ENCODE measurements at regions not wholly inside any gene's neighbourhood (a gene's known extent, or its start where the extent isn't known, plus 50 kb on each side); places are given as distances from the start of the nearest gene placed in this dataset.
"Not testable (repeated sequence)": the region's sequence is repeated elsewhere in the genome, so short reads cannot be mapped to it uniquely, and the experiment has no call there.

DNA sequence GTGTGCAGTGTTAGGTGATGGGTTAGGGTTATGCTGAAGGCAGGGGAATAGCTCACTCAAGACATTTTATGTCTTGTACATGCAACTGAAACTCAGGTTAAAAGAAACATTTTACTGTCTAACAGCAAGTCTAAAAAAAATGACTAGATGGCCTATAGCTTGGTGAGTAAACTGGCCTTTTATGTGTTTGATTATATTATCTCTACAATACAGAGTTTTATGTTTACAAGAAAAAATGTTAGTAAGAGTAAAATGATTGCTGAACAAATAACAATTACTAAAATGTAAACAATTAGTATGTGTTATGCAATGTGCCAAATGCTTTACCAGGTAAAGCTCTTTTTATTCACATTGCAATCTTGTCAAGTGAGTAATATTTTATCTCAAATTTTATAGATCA is 1039.6 kb downstream of the ROBO2 start:
- DNase-seq (ENCODE audit: low read depth) = no peak

DNA sequence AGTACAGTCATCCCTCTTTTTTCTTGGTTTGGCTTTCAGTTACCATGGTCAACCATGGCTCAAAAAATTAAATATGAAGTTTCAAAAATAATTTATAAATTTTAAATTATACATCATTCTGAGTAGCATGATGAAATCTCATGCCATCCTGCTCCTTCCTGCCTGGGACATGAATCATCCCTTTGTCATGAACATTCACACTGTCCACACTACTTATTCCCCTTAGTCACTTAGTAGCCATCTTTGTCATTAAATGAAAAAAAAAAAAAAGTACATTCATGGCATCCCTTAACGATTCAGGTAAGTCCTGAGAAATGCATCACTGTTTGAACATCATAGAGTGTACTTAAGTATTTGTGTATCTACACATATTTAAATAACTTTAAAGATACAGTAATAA is 1046.3 kb downstream of the ROBO2 start:
- no peak for DNase-seq (ENCODE audit: low read depth)

DNA sequence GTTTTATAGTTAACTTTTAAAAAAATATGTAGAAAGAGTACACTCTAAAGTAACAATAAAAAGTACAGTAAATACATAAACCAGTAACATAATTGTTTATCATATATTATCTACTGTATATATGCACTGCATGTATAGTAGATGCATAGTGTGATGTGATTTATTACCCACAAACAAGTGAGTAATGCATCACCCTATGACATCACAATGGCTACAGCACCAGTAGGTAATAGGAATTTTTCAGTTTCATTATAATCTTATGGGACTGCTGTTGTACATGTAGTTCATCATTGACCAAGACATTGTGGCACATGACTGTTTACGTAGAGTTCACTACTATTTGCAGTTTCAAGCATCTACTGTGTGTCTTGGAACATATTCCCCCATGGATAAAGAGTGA is 1047.2 kb downstream of the ROBO2 start:
- no peak for DNase-seq (ENCODE audit: low read depth)

DNA sequence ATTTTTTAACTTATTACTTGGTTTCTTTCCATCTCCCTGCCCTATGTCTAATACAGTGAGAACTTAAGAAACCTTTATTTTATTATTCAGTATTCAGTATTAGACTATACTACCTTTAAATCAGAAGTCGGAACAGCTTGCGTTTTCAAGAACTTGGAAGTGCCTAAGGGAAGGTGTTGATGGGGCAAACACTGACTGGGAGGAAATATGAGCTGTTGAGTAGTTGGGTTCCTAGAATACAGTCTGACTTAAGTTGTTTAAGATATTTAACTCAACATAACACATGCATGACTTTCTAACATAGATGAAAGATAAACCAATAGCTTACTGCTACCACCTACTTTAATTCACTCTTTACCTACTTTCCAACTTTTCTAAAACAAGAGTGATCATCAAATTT is 1048.1 kb downstream of the ROBO2 start:
- no peak for DNase-seq (ENCODE audit: low read depth)

DNA sequence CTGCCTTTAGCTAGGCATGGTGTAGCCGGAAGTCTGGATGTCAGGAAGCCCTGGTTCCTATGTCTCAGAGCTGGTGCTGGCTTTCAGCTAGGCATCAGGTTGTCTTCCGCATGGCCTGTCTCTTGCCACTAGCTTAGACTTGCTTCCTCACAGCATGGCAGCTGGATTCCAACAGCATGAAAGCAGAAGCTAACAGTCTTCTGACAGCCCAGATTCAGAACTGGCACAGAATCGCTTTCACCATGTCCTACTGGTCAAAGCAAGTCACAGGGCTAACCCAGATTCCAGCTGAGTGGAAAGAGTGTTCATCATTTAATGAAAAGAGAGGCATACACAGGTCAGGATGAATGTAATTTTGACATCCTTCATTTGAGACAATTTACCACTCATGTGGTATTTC is 1050.5 kb downstream of the ROBO2 start:
- DNase-seq (ENCODE audit: low read depth) = no peak

DNA sequence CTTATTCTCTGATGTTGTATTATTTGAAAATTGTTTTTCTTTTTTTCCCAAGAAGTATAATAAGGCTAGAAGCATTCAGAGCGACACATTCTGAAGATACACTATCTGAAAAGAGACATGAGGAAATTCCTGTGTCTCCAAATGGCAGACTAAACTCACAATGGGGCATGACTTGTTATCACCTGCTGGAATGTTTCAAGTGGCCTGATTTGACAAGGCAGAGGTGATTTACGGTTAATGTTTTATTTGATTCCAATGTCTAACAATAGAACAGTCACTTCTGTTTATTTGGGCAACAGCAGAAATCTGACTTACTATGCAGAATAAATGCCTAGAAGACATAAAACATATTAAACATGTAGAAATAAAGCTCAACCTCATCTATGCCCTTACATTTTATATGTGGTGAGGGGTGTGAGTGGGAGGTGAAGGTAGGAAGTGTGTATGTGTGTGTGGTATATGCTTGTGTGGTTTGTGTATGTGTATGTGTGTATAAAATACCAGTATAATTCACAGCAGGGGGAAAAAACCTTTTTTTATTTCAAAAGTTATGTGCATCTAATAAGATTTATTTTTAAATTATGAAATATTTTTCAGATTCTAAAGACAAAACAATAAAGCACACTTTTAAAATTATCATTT is 1051.7 kb downstream of the ROBO2 start:
- DNase-seq (ENCODE audit: low read depth) = no peak

DNA sequence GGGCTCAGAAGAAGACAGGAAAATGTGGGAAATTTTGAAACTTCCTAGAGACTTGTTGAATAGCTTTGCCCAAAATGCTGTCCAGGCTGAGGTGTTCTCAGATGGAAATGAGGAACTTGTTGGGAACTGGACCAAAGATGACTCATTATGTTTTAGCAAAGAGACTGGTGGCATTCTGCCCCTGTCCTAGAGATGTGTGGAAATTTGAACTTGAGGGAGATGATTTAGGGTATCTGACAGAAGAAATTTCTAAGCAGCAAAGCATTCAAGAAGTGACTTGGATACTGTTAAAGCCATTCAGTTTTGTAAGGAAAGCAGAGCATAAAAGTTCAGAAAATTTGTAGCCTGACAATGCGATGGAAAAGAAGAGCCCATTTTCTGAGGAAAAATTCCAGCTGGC is 1052.7 kb downstream of the ROBO2 start:
- not testable (repeated sequence) for DNase-seq (ENCODE audit: low read depth)

DNA sequence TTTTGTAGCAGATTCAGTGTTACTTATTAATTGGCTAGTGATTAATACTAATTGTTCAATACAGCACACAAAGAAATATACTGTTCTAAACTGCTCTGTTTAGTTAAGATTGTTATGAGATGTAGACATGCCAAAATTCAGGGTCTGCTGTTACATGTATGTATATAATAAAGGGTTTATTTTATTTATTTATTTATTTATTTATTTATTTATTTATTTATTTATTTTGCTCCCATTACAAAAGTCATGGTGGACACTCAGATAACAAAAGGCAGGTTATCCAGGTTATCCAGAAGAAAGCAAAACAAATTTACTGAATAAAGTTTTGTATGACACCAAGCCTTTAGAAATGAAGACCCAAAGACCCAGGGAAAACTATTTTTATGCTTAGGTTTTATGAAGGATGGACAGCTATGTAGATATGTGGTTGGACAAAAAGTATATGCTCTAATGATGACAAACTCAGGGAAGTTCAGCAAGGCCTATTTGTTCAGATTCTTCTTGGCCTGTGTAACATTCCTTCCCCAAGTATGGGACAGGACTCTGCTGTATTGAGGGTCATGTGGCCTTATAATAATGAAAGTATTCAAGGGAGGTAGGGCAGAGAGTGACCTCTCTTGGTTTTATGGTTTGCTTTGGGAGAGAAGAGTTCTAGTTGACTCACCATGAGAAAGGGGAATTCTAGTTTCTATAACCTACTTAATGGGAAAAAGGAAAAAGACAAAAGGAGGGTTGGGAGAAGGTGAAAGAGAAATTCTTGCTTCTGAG is 1056.8 kb downstream of the ROBO2 start:
- DNase-seq (ENCODE audit: low read depth) = no peak

DNA sequence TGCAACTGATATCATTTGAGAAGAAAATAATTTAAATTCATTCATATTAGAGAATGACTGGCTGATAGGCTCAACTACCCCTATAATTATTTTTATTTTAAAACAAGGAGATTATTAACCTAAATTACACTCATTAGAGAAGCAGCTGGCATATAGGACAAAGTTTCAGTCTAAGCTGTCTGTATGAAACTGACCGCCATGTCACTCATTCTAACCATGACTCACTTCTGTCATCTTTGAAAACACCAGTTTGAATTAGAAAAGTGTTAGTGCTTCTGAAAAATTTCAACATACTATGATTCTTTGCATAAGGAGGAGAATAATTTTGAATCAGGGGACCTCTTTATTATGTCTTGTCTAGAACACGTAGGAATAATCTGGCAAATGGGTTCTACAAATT is 1058.5 kb downstream of the ROBO2 start:
- no peak for DNase-seq (ENCODE audit: low read depth)

DNA sequence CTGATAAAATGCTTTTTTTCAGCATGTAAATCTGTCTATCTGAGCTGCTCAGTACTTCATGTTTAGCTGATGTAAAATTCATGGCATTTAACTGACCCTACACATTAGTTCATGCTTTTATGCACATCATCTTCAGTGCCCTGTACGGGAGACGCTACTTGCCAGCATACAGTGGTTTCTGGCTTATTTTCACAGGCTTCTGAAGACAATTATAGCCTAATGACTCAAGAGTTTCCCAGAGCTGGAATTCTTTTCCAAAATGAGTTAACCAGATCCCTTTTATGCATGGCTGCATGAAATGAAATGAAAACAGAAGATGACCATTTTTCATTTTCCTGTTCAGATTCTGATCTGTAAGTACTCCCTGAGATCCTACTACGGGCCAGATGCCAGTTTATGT is 1061.5 kb downstream of the ROBO2 start:
- DNase-seq (ENCODE audit: low read depth) = peak; percentile 19

DNA sequence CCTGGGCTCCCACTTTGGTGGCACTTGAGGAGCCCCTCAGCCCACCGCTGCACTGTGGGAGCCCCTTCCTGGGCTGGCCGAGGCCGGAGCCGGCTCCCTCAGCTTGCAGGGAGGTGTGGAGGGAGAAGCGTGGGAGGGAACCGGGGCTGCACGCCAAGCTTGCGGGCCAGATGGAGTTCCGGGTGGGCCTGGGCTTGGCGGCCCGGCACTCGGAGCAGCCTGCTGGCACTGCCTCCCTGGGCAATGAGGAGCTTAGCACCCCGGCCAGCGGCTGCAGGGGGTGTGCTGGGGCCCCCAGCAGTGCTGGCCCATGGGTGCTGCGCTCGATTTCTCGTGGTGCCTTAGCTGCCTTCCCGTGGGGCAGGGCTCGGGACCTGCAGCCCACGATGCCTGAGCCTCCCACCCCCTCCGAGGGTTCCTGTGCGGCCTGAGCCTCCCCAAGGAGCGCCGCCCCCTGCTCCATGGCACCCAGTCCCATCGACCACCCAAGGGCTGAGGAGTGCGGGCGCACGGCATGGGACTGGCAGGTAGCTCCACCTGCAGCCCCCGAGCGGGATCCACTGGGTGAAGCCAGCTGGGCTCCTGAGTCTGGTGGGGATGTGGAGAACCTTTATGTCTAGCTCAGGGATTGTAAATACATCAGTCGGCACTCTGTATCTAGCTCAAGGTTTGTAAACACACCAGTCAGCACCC is 1068.5 kb downstream of the ROBO2 start:
- DNase-seq (ENCODE audit: low read depth) = not testable (repeated sequence)

DNA sequence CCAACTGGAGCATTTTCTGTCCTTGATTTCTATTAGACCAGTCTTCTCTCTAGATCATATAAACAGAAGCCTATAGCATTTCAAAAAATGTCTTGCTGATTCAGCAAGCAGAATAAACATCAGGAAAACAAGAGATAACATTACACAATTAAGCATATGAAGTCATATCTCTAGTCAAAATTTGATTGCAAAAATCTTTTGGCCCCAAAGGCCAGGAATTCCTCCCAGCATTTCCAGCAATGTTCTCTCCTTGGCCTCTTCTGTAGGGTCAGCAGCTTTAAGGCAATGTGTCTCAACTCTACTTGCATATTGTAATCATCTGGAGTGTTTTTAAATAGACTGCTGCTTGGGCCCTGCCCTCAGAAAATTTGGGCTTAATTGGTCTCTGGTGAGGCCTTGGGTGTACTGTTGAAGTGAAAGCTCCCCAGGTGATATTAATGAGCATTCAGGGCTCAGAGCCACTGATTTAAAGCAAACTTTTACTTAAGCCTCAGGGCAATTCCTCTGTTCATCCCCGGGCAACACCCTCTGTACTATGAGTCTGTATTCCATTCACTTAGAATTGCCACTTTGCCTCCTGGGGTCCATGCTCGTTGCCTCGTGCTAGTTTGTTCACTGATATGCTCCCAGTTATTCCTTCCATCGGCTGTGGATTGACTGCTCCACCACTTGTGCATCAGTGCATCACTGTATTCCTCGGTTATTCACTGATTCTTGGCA is 1072.6 kb downstream of the ROBO2 start:
- no peak for DNase-seq (ENCODE audit: low read depth)

DNA sequence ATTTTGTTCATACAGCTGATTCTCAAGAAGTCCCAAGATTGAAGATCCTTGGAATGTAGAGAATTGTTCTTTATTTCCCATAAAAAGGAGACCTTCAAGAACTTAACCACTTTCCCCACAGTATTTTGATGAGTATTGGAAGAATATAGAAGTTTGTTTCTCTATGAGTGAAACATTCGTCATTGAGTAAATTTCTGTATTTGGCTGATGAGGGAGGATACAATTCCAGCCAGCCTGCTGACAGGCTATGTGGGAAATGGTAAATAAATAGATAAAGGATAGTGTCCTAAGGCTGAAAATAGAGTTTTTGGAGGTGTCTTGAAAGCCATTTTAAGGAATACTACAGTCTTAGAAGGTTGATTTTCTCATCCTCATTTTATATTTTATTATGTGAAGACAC is 1076.1 kb downstream of the ROBO2 start:
- no peak for DNase-seq (ENCODE audit: low read depth)

DNA sequence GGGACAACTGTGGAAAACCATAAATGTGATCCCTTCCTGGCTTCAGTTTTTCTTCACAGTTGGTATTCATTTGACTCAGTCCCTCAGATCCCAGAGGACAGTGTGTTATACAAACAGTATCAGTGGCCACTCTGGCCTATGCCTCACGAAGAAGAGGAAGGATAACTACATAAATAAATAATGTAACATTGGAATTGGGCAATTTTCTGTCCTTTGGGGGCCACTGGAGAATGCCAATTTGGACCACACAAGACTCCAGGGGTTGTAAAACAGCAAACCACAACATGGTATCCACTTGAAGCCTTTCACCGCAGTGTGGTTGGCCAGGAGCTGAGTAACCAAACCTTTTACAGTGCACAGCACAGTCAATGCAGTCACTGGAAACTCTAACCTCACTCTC is 1077.0 kb downstream of the ROBO2 start:
- DNase-seq (ENCODE audit: low read depth) = no peak

DNA sequence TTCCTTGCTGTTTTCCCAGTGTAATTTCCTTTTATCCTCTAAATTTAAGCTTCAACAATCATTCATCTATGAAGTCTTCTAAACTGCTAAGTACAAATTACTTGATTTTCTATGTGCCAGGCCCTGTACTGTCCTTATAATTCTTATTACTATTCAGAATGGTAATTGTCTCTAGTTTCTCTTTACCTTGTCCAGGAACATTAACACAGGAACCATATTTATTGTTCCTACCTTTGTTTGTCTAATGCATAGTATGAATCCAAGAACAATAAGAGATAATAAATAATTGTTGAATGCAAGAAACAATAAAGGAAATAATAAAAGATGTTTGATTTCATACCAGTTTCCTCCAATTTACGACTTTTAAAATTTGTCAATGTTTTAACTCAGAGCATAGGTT is 1083.2 kb downstream of the ROBO2 start:
- DNase-seq (ENCODE audit: low read depth) = no peak

DNA sequence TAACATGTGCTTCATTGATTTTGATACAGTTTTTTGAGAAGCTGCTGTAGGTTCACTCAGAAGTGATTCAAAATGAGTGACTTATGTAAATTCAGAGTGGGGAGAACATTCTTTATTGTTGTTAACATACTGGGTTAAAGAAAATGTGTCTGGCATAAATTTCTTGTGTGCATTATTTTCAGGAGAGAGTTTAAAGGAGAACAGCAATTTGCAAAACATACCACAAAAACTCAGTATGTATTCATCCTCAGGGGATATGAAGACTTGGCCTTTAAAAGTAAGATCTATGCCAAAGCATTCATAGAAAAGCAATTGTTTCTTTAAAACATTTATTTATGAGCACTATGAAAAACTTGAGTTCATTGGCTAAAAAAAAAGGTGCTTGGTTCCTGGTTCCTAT is 1089.8 kb downstream of the ROBO2 start:
- DNase-seq (ENCODE audit: low read depth) = peak; percentile 71

DNA sequence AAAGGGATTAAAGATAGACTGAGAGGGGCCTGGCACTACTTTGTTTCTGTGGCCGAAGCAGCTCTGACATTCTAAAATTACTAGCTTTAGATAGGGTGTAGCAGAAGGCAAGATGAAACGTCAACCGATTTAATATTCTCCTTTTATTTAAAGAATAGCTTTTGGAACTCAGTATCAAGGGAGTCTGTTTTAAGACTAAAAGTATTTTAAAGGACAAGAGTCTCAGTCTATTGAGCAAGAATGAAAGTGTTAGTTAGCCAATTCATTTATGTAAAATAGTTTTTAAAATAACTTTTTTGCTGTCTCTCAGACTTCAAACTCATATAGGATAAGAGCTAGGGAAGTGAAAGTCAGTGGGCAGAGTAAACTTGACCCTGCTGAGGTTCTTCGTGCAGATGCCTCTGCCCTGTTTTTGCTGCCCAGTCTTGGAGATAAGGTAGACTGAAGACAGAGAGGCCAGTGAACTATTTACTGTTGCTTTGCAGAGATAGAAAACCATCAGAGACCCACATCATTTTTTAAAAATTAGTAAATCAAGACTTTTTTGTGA is 1090.9 kb downstream of the ROBO2 start:
- DNase-seq (ENCODE audit: low read depth) = no peak

DNA sequence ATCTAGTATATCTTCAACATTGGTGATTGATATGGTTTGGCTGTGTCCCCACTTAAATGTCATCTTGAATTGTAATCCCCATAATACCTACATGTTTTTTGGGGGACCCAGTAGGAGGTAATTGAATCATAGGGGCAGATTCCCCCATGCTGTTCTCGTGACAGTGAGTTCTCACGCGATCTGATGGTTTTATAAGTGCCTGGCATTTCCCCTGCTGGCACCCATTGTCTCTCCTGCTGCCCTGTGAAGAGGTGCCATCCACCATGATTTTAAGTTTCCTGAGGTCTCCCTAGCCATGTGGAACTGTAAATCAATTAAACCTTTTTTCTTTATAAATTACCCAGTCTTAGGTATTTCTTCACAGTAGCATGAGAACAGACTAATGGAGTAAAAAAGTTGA is 1094.6 kb downstream of the ROBO2 start:
- DNase-seq (ENCODE audit: low read depth) = no peak

DNA sequence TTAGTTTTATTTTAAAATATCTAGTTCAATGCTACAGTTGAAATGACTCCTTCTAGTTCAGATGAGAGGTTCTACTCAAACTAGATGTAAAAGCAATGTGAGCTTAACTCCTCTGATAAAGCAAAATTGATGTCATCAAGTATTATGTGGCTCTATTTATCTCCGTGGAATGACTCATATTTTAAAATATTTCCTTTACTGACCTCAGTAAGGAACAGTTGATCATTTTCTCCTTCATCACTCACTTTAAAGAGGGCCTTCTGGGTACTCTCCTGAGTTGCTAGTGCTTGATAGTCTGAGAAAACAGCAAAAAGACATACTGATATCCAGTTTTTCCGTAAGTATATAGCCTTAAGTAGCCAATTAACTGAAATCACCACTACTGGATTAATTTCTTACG is 1099.3 kb downstream of the ROBO2 start:
- DNase-seq (ENCODE audit: low read depth) = no peak

DNA sequence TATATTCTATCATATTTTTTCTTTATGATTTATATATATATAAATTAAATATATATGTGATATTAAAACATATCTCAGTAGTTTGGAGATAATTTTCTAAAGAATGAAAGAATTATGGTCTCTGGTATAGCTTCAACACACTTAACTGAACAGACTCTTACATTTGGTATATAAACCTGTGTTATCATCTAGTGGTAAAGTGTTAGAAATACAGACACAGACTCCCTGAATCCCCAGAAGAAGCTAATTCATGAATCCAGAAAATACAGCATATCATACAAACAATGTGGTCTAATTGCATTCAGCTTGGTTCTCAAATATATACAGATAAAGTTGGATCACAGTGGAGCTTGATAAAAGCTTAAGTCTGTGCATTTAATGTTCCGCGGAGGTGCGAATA is 1100.4 kb downstream of the ROBO2 start:
- no peak for DNase-seq (ENCODE audit: low read depth)

DNA sequence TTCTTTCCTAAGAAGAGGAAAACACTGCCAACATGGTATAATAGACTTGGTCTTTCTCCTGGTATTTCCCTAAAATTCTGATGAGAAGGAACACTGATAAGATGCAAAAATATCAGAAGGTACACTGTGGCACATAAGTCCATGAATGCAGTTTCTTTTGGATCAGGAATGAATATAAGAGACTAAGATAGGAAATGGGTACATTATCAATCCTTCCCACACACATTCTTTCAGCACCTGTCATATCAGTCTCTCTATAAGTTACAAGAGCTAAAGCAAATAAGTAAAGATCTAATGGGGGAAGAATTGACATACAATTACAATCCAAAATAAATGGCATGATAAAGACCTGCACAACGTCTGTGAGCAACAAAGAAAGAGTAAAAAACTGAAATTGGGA is 1101.0 kb downstream of the ROBO2 start:
- DNase-seq (ENCODE audit: low read depth) = no peak

DNA sequence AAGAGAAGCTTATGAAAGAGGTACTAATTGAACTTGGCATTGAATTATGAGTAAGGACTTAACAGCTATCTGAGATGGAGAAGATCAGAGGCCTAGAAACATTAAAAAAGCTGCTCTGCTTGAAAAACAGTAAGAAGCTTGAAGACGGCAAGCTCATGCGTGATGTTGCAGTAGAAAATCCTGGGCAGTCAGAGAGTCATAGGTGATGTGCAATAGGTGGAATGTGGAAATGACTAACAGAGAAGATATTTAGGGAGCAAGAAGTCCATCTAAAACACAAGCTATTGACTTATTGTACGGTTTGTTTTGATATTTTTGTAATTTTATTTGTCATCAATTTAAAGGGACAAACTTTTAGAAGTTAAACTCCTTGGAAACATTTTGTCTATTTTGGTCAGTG is 1101.4 kb downstream of the ROBO2 start:
- DNase-seq (ENCODE audit: low read depth) = no peak
